HG02973 (cell line): ENCODE measurements at regions not wholly inside any gene's neighbourhood (a gene's known extent, or its start where the extent isn't known, plus 50 kb on each side); places are given as distances from the start of the nearest gene placed in this dataset.
"Not testable (repeated sequence)": the region's sequence is repeated elsewhere in the genome, so short reads cannot be mapped to it uniquely, and the experiment has no call there.

ENCODE experiments used
- ATAC-seq: cut with Tn5 transposase; IDR thresholded peaks from one replicate; pipeline ENCODE4 v1.9.1; 2021; ENCODE audit warnings: moderate library complexity; ENCODE audit not compliant: unreplicated experiment

DNA sequence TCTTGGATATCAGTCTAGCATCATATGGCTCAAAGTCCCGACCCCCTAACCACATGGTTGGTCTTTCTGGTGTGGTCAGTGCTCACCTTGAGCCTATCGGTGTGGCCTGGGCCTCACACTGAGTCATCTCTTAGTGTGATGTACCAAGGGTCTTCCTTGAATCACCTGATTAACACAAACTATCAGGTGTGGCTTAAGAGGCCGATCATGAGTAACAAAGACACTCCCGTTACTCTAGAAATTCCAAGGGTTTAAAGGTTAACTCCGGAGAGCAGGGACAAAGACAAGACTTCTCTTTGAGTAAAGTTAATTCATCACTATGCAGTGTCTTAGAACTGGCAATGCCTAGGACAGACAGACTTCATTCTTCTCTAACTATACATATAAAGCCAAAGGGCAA is 52.3 kb upstream of the ARMC3 start:
- no peak for ATAC-seq

DNA sequence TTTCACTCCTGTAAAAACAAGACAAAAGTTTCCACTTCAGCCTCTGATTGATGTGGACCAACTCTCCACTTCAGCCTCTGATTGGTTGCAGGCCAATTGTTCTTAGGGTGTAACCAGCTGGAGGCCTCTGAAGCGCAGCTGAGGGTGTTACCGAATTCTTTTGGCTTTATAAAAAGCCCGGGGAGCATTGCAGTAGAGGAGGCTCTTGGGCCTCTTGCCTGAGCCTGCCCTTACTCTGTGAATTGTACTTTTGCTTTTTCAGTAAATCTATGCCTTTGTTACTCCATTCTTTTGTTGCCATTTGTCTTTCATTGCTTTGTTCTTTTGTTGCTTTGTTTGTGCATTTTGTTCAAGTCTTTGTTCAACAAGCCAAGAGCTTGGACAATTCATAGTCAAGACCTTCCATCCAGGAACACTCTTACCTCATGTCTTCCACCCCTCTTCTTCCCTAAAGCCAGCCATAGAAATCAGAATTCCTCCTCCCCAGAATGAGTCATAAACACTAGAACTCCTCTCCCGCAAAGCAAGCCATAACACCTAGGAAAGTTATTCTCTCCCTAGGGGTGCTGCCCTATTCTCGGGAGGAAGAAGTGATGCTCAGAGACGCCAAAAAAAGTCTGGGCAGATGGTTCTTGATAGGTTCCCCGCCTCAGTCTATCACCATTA is 53.5 kb upstream of the ARMC3 start:
- no peak for ATAC-seq

DNA sequence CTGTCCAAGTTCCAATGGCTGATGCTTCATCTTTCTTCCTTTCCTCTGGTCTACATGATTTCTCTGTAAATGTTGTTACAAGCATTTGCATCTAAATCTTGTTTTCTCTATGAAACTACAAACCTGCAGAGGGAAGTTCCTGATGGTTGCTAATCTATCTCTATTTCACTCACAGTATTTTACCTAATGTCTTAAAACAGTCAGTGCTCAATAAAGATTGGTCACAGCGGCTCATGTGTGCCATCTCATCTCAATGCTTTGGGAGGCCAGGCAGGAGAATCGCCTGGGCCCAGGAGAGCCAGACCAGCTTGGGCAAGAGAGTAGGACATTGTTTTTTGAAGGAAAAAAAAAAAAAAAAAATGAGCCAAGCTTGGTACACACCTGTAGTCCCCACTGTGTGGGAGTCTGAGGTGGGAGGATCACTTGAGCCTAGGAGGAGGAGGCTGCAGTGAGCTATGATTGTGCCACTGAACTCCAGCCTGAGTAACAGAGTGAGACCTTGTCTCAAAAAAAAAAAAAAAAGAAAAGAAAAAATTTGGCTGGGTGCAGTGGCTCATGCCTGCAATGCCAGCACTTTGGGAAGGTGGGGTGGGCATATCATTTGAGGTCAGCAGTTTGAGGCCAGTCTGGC is 71.3 kb upstream of the ARMC3 start:
- peak; percentile 96 for ATAC-seq

DNA sequence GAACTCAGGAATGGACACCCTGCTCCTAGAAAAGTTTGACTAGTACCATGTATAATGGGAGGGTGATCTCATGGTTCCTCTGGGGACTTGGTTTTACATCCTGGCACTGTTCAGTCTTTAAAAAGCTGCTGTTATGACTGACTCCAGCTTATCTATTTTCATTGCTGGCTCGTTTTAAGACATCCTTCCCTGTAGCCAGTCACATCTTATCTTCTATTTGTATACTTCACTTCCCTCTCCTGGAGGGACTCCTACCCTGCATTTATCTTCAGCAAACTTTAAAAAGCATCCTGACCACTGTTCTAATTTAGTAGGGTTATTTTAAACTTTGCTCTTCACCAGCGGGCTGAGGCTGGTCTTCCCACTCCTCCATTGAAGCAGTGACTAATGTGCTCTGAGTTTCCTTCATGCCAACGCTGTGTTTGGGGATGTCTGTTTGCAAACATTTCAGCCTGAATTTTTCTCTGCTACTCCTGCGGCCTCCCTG is 72.9 kb upstream of the ARMC3 start:
- ATAC-seq, result no peak

DNA sequence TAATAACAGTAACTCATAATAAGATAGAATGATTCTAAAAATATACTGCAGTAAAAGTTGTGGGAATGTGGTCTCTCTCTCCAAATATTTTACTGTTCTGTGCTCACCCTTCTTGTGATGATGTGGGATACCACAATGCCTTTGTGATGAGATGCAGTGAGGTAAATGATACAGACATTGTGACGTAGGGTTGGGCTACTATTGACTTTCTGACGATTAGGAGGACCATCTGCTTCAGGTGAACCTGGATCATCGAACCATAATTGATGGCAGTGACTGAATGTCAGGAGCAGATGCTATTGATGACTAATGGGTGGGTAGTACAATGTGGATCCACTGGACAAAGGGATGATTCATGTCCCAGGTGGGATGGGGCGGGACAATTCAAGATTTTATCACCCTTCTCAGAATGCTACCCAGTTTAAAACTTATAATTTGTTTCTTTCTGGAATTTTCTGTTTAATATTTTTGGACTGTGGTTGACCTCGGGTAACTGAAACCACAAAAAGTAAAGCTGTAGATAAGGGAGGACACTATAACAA is 73.9 kb upstream of the ARMC3 start:
- ATAC-seq, result no peak

DNA sequence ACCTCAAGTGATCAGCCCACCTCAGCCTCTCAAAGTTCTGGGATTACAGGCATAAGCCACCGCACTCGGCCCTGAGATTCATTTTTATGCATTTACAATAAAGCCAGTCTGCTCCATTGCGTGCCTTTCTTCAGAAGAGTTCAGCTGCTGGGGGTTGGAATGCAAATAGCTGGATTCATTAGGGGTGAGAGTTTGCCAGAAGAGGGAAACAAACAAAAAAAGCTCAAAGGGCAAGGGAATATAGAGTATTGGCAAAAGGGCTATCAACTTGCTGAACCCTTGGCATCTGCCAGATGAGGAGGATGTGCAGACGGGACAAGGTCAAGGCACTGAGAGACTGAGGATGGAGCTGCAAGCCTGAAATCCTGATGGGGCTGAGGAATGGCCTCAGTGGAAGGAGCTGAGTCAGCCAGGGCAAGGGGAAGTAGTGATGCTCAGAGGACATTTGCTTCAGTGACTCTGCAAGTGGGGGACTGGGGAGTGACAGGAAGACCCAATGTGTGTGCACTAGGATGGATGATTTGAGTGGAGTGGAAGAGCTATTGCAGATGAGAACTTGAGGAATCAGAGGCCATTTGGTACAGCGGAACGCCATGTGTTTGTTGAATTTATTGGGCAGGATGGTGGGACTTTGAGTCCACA is 75.0 kb upstream of the ARMC3 start:
- ATAC-seq, result no peak

DNA sequence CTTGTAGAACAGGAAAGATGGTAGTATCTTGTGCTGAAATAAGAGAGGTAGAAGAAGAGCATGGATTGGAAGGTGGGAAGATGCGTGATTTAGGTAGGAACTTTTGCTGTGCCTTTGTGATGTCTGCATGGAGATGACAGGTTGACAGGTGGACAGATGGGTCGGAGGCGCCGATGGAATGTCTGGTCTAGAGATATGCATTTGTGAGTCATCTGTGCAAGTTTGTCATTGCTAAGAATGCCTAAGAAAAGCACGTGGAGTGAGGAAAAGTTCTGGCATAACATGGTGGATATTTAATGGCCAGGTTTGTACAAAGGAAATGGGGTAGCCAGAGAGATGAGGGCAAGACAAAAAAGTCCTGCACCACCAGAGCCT is 76.0 kb upstream of the ARMC3 start:
- ATAC-seq, result no peak

DNA sequence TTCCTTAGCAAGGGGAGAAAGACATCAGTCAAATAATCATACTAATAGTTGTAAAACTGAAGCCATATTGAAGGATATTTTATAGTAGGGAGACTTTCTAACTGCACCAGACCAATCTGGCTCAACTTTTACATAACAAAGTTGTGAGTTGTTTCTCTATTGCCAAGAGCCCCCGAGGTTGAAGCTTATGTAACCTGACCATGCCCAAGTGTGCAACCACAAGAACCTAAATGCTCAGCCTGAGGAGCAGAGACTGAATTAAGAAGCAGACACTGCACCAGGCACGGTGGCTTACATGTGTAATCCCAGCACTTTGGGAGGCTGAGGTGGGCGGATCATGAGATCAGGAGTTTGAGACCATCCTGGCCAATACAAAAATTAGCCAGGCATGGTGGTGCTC is 77.3 kb upstream of the ARMC3 start:
- ATAC-seq, result no peak

DNA sequence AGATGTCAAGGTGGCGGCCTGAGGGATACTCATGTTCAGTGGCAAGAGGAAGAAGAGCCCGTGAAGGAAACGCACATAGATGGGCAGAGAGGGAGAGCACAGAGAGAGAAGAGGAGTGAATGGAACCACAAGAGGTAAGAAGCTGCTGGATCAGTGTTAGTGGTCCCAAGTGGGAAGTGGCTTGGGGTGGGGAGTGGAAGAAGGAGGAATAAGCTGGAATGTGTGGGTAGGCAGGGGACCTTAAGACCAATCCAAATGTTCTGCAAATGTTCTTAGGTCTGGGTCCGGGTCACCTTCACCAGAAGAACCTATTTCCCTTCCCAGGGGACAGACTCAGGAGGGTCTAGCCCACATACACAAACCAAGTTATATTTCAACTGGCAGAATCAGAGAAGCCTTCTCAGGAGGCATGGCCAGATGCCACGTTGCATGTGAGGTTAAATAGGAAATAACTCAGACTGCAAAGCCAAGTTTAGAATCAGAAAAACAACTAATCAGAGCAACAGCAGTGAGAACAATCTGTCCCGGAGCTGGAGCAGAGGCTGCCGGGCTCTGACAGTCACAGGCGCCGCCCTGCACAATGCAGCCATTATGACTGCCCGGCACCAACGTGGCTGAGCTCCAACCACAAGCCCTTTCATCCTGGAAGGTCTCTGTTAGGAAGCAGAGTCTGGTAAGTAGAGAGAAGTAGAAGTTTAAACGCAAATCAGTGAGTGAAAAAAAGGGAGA is 78.6 kb upstream of the ARMC3 start:
- no peak for ATAC-seq

DNA sequence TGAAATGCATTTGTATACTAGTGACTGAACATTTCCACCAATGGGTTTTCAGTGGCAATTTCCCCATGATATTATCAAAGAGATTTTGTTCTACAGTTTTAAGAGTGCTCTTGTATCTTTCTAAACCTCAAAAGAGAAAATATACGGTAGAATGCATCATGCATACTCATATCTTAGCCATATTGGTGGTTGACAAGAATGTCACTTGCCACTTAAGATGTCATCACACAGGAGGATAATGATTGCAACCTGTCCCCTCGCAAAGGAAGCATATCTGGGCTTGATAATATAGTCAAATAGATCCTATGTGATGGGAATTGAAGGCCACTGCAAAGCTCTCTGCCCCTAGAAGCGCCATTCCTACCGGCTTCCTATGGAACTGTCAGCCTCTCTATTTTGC is 79.3 kb upstream of the ARMC3 start:
- ATAC-seq, result no peak

DNA sequence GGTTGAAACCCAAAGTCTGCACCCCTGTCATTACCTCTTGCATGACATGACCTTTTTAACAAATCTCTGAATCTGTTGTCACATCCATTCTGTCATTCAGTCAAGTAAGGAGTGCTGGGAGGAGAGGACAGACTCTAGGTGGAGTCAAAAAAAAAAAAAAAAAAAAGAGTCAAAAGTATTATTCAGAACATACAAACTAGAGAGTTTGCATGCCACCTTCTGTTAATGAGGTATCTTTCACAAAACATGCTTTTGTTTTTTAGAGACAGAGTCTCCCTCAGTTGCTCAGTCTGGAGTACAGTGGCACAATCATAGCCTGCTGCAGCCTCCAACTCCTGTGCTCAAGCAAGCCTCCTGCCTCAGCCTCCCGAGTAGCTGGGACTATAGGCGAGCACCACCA is 81.6 kb upstream of the ARMC3 start:
- ATAC-seq, result no peak

DNA sequence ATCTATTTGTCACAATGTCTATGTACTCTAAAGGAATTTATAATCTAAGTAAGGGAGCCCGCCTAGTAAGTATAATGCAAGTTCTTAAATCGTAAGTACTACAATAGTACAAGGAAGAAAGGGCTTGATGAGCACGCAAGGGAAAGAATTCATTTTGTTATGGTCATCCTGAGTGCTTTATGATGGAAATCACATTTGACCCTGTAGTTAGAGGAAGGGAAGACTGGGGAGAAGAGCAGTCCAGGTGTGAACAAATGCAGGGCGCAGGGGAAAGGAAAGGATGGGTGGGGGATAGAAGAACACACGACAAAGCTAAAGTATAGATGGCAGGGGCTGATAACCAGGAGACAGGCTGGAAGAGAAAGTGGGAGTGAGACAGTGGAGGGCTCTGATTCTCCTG is 88.2 kb upstream of the ARMC3 start:
- ATAC-seq, result no peak

DNA sequence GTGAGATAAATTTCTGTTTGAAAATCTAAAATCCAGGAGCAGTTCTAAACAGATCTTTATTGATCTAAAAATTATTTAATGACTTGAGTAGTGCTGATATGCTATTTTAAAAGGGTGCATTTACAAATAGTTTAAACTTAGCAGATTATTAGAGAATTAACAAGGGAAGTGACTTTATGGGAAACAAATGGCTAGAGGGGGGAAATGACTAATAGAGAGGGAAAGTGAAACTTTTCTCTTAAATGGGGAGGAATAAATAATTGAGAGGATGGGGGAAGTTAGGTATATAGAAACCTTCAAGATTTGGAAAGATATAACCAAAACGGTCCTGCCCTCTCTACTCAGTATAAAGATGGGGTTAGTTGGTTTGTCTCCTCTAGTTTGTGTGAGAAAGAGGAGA is 90.1 kb upstream of the ARMC3 start:
- no peak for ATAC-seq

DNA sequence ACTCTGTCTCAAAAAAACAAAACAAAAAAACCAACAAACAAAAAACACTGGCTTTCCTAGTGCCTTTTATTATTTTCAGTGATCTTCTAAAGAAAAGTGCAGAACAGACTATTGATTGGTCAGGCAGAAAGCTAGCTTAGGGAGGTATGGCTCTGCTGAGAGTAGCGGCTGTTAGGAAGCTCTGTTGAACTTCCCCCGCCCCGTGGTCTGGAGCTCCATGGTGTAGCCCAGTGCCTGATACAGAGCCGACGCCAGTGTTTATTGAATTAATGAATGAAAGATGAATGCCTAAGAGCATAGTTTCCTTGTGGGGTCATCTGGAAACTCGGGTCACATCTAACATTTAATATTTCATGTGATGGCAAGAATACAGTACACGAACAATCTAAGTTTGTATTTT is 90.5 kb upstream of the ARMC3 start:
- no peak for ATAC-seq

DNA sequence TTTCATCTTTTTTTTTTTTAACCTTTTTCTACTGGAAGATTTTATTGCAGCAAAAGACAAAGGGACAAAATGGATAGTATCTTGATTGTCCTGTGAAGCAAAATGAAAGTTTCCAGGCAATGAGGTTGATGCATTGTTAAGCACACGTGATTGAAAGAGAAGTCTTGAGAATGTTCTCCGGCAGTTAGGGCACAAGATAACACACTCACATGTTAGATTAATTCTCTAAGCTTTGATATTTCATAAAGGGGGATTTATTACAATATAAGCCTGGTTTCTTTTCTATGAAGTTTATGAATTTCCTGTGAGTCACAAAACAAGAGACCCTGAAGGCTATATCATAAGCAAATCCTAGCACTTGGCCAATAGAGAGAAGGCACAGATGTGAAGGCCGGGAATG is 93.4 kb upstream of the ARMC3 start:
- no peak for ATAC-seq

DNA sequence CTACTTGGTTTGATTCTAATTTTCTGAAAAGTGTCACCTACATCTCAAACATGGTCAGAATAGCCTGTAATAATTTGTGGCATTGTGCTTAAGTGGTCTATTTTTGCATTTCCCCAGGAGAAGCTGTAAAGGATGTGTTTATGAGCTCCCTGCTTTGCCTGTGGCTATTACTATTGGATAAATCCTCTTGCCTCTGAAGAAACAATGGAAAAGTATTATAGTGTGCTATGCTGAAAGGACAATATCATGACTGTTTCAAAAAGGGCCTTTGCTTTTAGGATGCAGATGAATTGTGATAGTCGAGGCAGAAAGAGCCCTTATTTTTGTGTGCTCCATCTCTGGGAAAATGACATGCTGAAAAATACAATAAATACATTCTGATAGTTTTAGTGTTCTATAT is 94.1 kb upstream of the ARMC3 start:
- no peak for ATAC-seq

DNA sequence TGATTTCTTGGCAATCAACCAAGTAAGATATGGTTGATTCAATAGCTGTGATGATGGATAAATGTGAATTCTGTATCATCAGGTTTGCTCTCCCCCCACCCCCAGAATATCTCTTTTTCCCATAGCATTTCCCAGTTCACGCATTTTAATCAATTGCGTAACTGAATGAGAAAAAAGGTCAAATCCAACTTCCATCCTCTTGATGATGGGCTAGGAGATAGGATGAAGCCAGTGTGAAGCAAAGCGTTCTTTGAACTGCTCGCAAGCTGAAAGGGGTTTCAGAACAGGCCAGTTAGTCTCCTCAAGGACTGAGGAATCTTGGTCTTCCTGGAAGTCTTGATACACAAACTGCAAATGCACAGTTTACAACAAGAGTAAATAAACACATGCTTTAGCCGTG is 94.5 kb upstream of the ARMC3 start:
- no peak for ATAC-seq

DNA sequence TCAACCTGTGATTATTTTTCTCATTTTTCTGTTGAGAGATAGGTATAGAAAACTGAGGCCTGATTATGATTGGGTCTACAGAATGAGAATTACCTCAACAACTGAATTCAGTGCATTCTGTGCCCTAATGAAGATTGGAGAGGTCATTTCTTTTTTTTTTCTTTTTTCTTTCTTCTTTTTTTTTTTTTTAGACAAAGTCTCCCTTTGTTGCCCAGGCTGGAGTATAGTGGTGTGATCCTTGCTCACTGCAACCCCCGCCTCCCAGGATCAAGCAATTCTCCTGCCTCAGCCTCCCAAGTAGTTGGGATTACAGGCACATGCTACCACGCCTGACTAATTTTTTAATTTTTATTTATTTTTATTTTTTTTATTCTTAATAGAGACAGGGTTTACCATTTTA is 95.0 kb upstream of the ARMC3 start:
- ATAC-seq, result no peak

DNA sequence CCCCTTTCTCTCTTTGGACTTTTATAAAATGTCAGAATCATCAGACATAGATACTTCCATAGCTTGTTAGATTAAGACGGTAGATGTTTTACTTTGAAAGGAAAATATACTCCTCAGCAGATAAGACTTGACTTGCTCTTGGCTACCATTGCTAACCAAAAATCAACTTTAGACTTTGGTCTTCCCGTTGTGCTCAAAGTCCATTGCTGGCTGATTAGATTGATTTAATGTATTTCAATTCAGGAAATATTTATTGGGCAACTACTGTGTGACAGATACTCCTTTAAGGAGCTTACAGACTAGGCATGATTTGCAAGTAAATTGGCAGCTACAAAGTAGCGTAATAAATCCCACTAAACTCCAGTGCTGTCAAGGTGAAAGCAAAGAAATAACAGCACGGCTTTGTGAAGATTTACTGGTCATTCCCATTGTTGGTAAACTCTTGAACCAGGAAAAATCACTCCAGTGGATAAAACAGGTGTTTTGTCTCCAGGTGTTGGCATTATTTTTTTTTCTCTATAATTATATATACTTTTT is 95.7 kb upstream of the ARMC3 start:
- ATAC-seq, result no peak

DNA sequence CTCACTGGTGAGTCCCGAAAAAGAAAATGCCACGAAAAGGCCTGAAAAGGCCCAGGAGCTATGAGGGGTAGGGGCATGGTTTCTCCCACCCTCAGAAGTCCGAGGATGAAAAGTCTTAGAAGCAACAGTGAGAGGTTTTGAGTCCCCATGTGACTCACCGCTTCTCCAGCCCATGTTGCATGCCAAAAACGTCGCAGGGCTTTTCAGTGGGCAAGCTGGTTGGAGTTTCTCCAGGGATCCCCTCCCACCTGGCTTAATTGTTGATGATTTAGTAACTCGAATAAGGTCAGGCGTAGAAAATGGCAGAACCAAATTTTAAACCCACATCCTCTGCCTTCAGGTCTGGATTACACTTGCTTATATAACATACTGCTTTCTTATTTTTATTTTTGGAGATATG is 96.3 kb upstream of the ARMC3 start:
- ATAC-seq, result no peak

DNA sequence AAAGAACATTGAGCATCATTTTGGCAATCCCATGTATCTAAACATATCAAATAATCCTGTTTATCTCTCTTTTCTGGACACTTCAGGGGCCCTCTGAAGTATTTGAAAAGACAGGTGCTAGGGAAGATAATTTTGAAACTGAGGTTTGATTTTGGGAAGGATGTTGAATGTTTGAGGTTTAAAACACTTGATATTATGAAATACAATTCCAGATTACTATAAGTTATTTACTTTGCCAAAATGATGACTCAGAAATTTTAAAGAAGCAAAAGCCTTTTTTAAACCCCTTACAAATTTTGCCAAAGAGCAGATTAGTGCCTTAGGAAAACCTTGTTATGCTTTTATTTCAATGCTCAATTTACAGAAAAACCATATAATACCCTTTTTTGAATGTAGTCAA is 99.1 kb upstream of the ARMC3 start:
- ATAC-seq, result not testable (repeated sequence)
